LoVo (cell line): ENCODE measurements at regions not wholly inside any gene's neighbourhood (a gene's known extent, or its start where the extent isn't known, plus 50 kb on each side); places are given as distances from the start of the nearest gene placed in this dataset.

Source experiments
- DNase-seq: peaks from one replicate; pipeline ENCODE4 v3.0.0-alpha.2; 2016; ENCODE audit warnings: low spot score

GRCh38 chr6:65814071-65814470 lies 107.0 kb upstream of the EYS start:
- DNase-seq = no peak

GRCh38 chr6:65803186-65803585 lies 96.2 kb upstream of the EYS start:
- DNase-seq = no peak

- DNase-seq = no peak
Observed at GRCh38 chr6:65799389-65799788, 92.4 kb upstream of the EYS start.

GRCh38 chr6:65798280-65799014 lies 91.4 kb upstream of the EYS start:
- DNase-seq = no peak

GRCh38 chr6:65790666-65791065 lies 83.6 kb upstream of the EYS start:
- no peak for DNase-seq

- no peak for DNase-seq
Observed at GRCh38 chr6:65787787-65788186, 80.8 kb upstream of the EYS start.

GRCh38 chr6:65786815-65787214 lies 79.8 kb upstream of the EYS start:
- DNase-seq = no peak

GRCh38 chr6:65780691-65781090 lies 73.7 kb upstream of the EYS start:
- no peak for DNase-seq

GRCh38 chr6:65776332-65776731 lies 69.3 kb upstream of the EYS start:
- no peak for DNase-seq

- no peak for DNase-seq
Observed at GRCh38 chr6:65771946-65772345, 64.9 kb upstream of the EYS start.

- no peak for DNase-seq
Observed at GRCh38 chr6:65761890-65762289, 54.9 kb upstream of the EYS start.

- peak; percentile 11 for DNase-seq
Observed at GRCh38 chr6:65760285-65760684, 53.3 kb upstream of the EYS start.
